PC-9 (cell line): ENCODE measurements at regions not wholly inside any gene's neighbourhood (a gene's known extent, or its start where the extent isn't known, plus 50 kb on each side); places are given as distances from the start of the nearest gene placed in this dataset.
"Not testable (repeated sequence)": the region's sequence is repeated elsewhere in the genome, so short reads cannot be mapped to it uniquely, and the experiment has no call there.

Source experiments
- BruUV-seq: library from RNA; stranded (reverse); fragments of 400-500 nt; replicated peaks from 2 replicates; lab custom pipeline; 2021; lab: Mats Ljungman, UMichigan
- CTCF ChIA-PET: fragments of 300-600 bp; sonication (Branson Sonifier 250); formaldehyde crosslinking; loops from one replicate; lab custom pipeline; 2022; ENCODE audit warnings: antibody characterized with exemption; lab: Charles Lee
- POLR2A ChIA-PET: fragments of 300-600 bp; sonication (Branson Sonifier 250); formaldehyde crosslinking; loops from one replicate; lab custom pipeline; 2022; ENCODE audit warnings: antibody characterized with exemption; ENCODE audit not compliant: unreplicated experiment; lab: Charles Lee
- DNase-seq, 2 experiments: peaks; one replicate each; pipeline versions ENCODE4 v3.0.0 to v3.0.0-alpha.2; 2015 to 2022; ENCODE audit warnings: mixed read lengths in 1 of 2
- H2AFZ ChIP-seq: fragments of 200-600 bp; sonication (generic); 2 replicates; pipeline ENCODE4 v1.8.1; 2017; ENCODE audit warnings: antibody characterized with exemption
- H3F3A ChIP-seq: fragments of 200-600 bp; sonication (generic); 2 replicates; pipeline ENCODE4 v1.8.1; 2017; ENCODE audit warnings: antibody characterized with exemption, mild to moderate bottlenecking, low read depth; ENCODE audit not compliant: insufficient read depth
- H3K27ac ChIP-seq: fragments of 200-600 bp; sonication (generic); 2 replicates; pipeline ENCODE4 v1.6.1; 2016; ENCODE audit warnings: mixed run types
- H3K27me3 ChIP-seq: fragments of 200-600 bp; sonication (generic); 2 replicates; pipeline ENCODE4 v1.6.1; 2016; ENCODE audit warnings: low read depth, mixed run types; ENCODE audit not compliant: insufficient read depth
- H3K36me3 ChIP-seq: fragments of 200-600 bp; sonication (generic); 2 replicates; pipeline ENCODE4 v1.6.1; 2016; ENCODE audit warnings: low read depth, mixed run types
- H3K4me1 ChIP-seq: fragments of 200-600 bp; sonication (generic); replicated peaks from 2 replicates; pipeline ENCODE4 v1.6.1; 2016; ENCODE audit warnings: mixed run types; ENCODE audit not compliant: insufficient read depth
- H3K4me2 ChIP-seq: fragments of 200-600 bp; sonication (generic); 2 replicates; pipeline ENCODE4 v1.6.1; 2017; ENCODE audit warnings: mixed run types
- H3K4me3 ChIP-seq: fragments of 200-600 bp; sonication (generic); 2 replicates; pipeline ENCODE4 v1.6.1; 2016; ENCODE audit warnings: mixed run types
- H3K79me2 ChIP-seq: fragments of 200-600 bp; sonication (generic); 2 replicates; pipeline ENCODE4 v1.6.1; 2017; ENCODE audit warnings: low read depth, mixed run types
- H3K9me2 ChIP-seq: fragments of 200-600 bp; sonication (generic); 2 replicates; pipeline ENCODE4 v1.8.1; 2017; ENCODE audit warnings: mild to moderate bottlenecking; ENCODE audit not compliant: insufficient read depth
- H3K9me3 ChIP-seq: fragments of 200-600 bp; sonication (generic); 2 replicates; pipeline ENCODE4 v1.8.1; 2016; ENCODE audit warnings: low read depth; ENCODE audit not compliant: insufficient read depth
- H4K20me1 ChIP-seq: fragments of 200-600 bp; sonication (generic); 2 replicates; pipeline ENCODE4 v1.8.1; 2017; ENCODE audit not compliant: insufficient read depth
- EZH2 ChIP-seq: fragments of 200-600 bp; sonication (generic); IDR thresholded peaks from 2 replicates; pipeline ENCODE4 v1.8.0; 2017; ENCODE audit warnings: antibody characterized with exemption, low read depth
- intact Hi-C: fragments of 100-400 bp; cut with micrococcal nuclease; formaldehyde crosslinking; loops from one replicate; pipeline ENCODE4 v1.10.0; 2022; ENCODE audit not compliant: unreplicated experiment
- TF ChIP-seq, protein P1 (sequence below): fragments of 200-600 bp; sonication (generic); conservative IDR thresholded peaks from 2 replicates; pipeline ENCODE4 v1.6.1; 2017; ENCODE audit warnings: mixed run types, antibody characterized with exemption, mild to moderate bottlenecking, moderate library complexity

DNA sequence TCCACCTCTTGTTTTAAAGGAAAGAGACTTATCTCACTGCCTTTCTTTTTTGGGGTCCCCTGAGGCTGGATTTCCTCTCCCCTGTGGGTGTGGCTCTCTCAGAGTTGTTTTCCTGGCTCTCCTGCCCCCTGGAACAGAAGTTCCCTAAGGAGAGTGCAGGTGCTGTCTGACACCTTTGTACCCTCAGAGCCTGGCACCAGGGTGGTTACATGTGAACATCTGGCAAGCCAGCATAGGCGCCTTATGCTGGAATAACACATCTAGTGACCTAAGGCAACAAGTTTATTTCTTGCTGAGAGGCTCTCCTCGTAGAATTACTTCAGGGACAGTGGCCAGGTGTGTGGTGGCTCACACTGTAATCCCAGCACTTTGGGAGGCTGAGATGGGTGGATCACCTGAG is 172.9 kb upstream of the PTCH1 start:
- no peaks in the 10 kb centered on the region for H3K9me3 ChIP-seq
- BruUV-seq, result no TSS peak
- POLR2A ChIA-PET, result no interaction called here
- TF ChIP-seq, protein P1, sequence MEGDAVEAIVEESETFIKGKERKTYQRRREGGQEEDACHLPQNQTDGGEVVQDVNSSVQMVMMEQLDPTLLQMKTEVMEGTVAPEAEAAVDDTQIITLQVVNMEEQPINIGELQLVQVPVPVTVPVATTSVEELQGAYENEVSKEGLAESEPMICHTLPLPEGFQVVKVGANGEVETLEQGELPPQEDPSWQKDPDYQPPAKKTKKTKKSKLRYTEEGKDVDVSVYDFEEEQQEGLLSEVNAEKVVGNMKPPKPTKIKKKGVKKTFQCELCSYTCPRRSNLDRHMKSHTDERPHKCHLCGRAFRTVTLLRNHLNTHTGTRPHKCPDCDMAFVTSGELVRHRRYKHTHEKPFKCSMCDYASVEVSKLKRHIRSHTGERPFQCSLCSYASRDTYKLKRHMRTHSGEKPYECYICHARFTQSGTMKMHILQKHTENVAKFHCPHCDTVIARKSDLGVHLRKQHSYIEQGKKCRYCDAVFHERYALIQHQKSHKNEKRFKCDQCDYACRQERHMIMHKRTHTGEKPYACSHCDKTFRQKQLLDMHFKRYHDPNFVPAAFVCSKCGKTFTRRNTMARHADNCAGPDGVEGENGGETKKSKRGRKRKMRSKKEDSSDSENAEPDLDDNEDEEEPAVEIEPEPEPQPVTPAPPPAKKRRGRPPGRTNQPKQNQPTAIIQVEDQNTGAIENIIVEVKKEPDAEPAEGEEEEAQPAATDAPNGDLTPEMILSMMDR, result no peak
- TF ChIP-seq EZH2, result no peak
- peaks cover 71% of the 10 kb centered on the region for H3K27me3 ChIP-seq
- H3K36me3 ChIP-seq, result no peaks in the 10 kb centered on the region
- no peak for DNase-seq
- H3K4me1 ChIP-seq, result no peaks in the 10 kb centered on the region
- intact Hi-C loops, result no loop called here
- no peaks in the 10 kb centered on the region for H3K9me2 ChIP-seq
- H3K4me3 ChIP-seq, result no peak overlapping the region
- no peaks in the 10 kb centered on the region for H3K79me2 ChIP-seq
- CTCF ChIA-PET, result no interaction called here
- no peak overlapping the region for H2AFZ ChIP-seq
- H3K4me2 ChIP-seq, result no peak overlapping the region
- H3F3A ChIP-seq, result no peaks in the 10 kb centered on the region
- H4K20me1 ChIP-seq, result no peaks in the 10 kb centered on the region
- no peak overlapping the region for H3K27ac ChIP-seq

DNA sequence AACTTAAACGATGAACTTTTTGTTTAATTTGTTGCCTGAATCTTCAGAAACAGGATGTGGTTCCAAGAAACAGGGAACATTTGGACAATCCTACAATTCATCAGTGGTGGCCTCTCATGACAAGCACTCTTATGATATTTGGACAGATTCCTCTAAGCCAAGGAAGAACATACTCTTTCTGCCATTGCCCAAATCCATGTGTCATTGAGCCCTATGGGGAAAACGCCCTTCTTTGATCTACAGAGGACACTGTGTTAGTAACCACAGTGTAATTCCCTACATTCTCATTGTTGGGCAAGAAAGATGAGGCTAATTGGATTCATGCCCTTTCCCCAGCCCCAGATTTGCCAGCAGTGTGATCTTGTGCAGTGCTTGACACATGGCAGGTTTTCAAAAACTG is 167.7 kb upstream of the PTCH1 start:
- Histone ChIP-seq H3K27ac (no peak overlapping the region), H3K4me1 (no peaks in the 10 kb centered on the region), H3F3A (no peaks in the 10 kb centered on the region), H3K9me3 (no peaks in the 10 kb centered on the region), H4K20me1 (no peaks in the 10 kb centered on the region), H3K4me3 (no peak overlapping the region), H3K4me2 (no peak overlapping the region), H3K36me3 (no peaks in the 10 kb centered on the region), H3K9me2 (no peaks in the 10 kb centered on the region), H3K79me2 (no peaks in the 10 kb centered on the region), H3K27me3 (peaks cover 56% of the 10 kb centered on the region), H2AFZ (no peak overlapping the region)
- no peak for DNase-seq
- BruUV-seq, result no TSS peak
- intact Hi-C loops, result no loop called here
- POLR2A ChIA-PET, result no interaction called here
- TF ChIP-seq, protein P1, result no peak
- no peak for TF ChIP-seq EZH2
- CTCF ChIA-PET, result no interaction called here

DNA sequence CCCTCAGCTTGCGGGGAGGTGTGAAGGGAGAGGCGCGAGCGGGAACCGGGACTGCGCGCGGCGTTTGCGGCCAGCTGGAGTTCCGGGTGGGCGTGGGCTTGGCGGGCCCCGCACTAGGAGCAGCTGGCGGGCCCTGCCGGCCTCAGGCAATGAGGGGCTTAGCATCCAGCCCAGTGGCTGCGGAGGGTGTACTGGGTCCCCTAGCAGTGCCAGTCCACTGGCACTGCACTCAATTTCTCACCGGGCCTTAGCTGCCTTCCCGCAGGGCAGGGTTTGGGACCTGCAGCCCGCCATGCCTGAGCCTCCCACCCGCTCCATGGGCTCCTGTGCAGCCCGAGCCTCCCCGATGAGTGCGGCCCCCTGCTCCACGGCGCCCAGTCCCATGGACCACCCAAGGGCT is 163.5 kb upstream of the PTCH1 start:
- H3K4me3 ChIP-seq, DNase-seq, intact Hi-C loops, POLR2A ChIA-PET, H4K20me1 ChIP-seq, H3F3A ChIP-seq, BruUV-seq, H3K4me2 ChIP-seq, H3K79me2 ChIP-seq, H2AFZ ChIP-seq, H3K27ac ChIP-seq, H3K36me3 ChIP-seq, H3K4me1 ChIP-seq, H3K9me3 ChIP-seq, H3K9me2 ChIP-seq: not testable (repeated sequence)
- peaks cover 74% of the 10 kb centered on the region for H3K27me3 ChIP-seq
- CTCF ChIA-PET, result interaction anchor here (0.5 kb wide), 1 partner anchor 389 kb away, joined by 3 read pairs; no protein-coding TSS in a partner anchor

DNA sequence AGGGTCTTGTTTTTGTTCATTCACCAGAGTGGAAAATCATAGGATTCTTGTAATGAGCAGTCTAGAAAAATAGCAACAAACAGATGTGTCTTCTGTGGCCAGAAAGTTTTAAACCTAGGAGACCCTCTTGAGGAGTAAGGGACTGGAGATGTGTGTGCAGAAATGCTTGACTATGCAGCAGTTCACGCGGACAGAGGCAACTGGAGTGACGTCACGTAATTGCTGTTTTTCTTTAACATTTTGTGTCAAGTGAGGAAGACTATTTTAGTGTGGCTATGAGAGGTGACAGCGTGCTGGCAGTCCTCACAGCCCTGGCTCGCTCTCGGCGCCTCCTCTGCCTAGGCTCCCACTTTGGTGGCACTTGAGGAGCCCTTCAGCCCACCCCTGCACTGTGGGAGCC is 163.1 kb upstream of the PTCH1 start:
- BruUV-seq, result no TSS peak
- TF ChIP-seq EZH2, result no peak
- TF ChIP-seq, protein P1, result no peak
- Histone ChIP-seq H4K20me1 (no peaks in the 10 kb centered on the region), H3F3A (no peaks in the 10 kb centered on the region), H3K27me3 (peaks cover 74% of the 10 kb centered on the region), H3K79me2 (no peaks in the 10 kb centered on the region), H2AFZ (no peak overlapping the region), H3K27ac (no peak overlapping the region), H3K36me3 (no peaks in the 10 kb centered on the region), H3K9me2 (no peaks in the 10 kb centered on the region), H3K4me3 (no peak overlapping the region), H3K4me1 (no peaks in the 10 kb centered on the region), H3K4me2 (no peak overlapping the region), H3K9me3 (no peaks in the 10 kb centered on the region)
- intact Hi-C loops, result no loop called here
- ChIA-PET POLR2A (no interaction called here), CTCF (no interaction called here)
- DNase-seq, result no peak
